HEK293 (cell line): ENCODE measurements at regions not wholly inside any gene's neighbourhood (a gene's known extent, or its start where the extent isn't known, plus 50 kb on each side); places are given as distances from the start of the nearest gene placed in this dataset.

Experiments used
- CTCF ChIA-PET: fragments of 350-600 bp; formaldehyde crosslinking; extraction: SDS; loops from one replicate; lab custom pipeline; 2021; ENCODE audit warnings: antibody characterized with exemption; lab: Yijun Ruan, JAX
- POLR2A ChIA-PET: fragments of 300-600 bp; formaldehyde crosslinking; extraction: SDS; loops from one replicate; lab custom pipeline; 2020; ENCODE audit warnings: antibody characterized with exemption, inconsistent platforms; lab: Yijun Ruan, JAX
- H3K27ac ChIP-seq: fragments of 200-500 bp; sonication (Bioruptor generic); 2 replicates; pipeline ENCODE4 v1.5.1; 2014; ENCODE audit warnings: low read depth, low read length, control low read depth, inconsistent platforms; ENCODE audit errors: extremely low read depth
- H3K36me3 ChIP-seq, 2 experiments: fragments of 200-500 bp in 1 of 2; sonication (Bioruptor generic) in 1 of 2; 1 replicate in 1 of 2; 2 replicates in 1 of 2; pipeline ENCODE4 v1.5.1; 2014 to 2017; ENCODE audit warnings: inconsistent platforms in 2 of 2, low read length in 2 of 2; ENCODE audit not compliant: control insufficient read depth in 2 of 2, insufficient read depth in 1 of 2
- H3K4me1 ChIP-seq: fragments of 200-500 bp; sonication (Bioruptor generic); 2 replicates; pipeline ENCODE4 v1.5.1; 2014; ENCODE audit warnings: mild to moderate bottlenecking, low read length, inconsistent platforms; ENCODE audit not compliant: control insufficient read depth, insufficient read depth
- H3K4me3 ChIP-seq: 2 replicates; pipeline ENCODE4 v1.5.1; 2011; ENCODE audit warnings: low read depth, mild to moderate bottlenecking, control low read depth, low read length, moderate library complexity
- H3K9me3 ChIP-seq: fragments of 200-500 bp; sonication (Bioruptor generic); 2 replicates; pipeline ENCODE4 v1.5.1; 2014; ENCODE audit warnings: low read depth, low read length, inconsistent platforms; ENCODE audit not compliant: control insufficient read depth, insufficient read depth
- CTCF ChIP-seq: fragments of 450-650 bp; formaldehyde crosslinking; IDR thresholded peaks from 2 replicates; pipeline ENCODE4 v1.5.1; 2016; ENCODE audit warnings: missing biosample characterization, missing genetic modification characterization
- EGR2 ChIP-seq: fragments of 450-650 bp; formaldehyde crosslinking; IDR thresholded peaks from 2 replicates; pipeline ENCODE4 v1.5.1; 2016; ENCODE audit warnings: low read depth, missing biosample characterization, missing genetic modification characterization
- HOXC10 ChIP-seq: sonication (generic); formaldehyde crosslinking; IDR thresholded peaks from 2 replicates; pipeline ENCODE4 v1.8.1; 2023; ENCODE audit warnings: mild to moderate bottlenecking, missing genetic modification reagents
- PRDM4 ChIP-seq: fragments of 450-650 bp; formaldehyde crosslinking; IDR thresholded peaks from 2 replicates; pipeline ENCODE4 v1.5.1; 2017; ENCODE audit warnings: missing biosample characterization, missing genetic modification characterization
- ZBTB11 ChIP-seq: fragments of 450-650 bp; formaldehyde crosslinking; conservative IDR thresholded peaks from 2 replicates; pipeline ENCODE4 v1.5.1; 2016; ENCODE audit warnings: low read depth, missing biosample characterization, missing genetic modification characterization
- ZEB2 ChIP-seq: fragments of 450-650 bp; formaldehyde crosslinking; IDR thresholded peaks from 2 replicates; pipeline ENCODE4 v1.5.1; 2016; ENCODE audit warnings: missing biosample characterization, missing genetic modification characterization
- ZIC2 ChIP-seq: fragments of 450-650 bp; formaldehyde crosslinking; IDR thresholded peaks from 2 replicates; pipeline ENCODE4 v1.5.1; 2016; ENCODE audit warnings: missing biosample characterization, missing genetic modification characterization
- ZNF138 ChIP-seq: fragments of 450-650 bp; formaldehyde crosslinking; IDR thresholded peaks from 2 replicates; pipeline ENCODE4 v1.5.1; 2016; ENCODE audit warnings: missing biosample characterization, missing genetic modification characterization, borderline replicate concordance
- ZNF175 ChIP-seq: fragments of 450-650 bp; formaldehyde crosslinking; IDR thresholded peaks from 2 replicates; pipeline ENCODE4 v1.5.1; 2016; ENCODE audit warnings: missing biosample characterization, missing genetic modification characterization
- ZNF560 ChIP-seq: fragments of 450-650 bp; formaldehyde crosslinking; IDR thresholded peaks from 2 replicates; pipeline ENCODE4 v1.5.1; 2017; ENCODE audit warnings: missing biosample characterization, missing genetic modification characterization, borderline replicate concordance
- ZNF561 ChIP-seq: fragments of 450-650 bp; IDR thresholded peaks from 2 replicates; pipeline ENCODE4 v1.5.1; 2018; ENCODE audit warnings: missing biosample characterization, missing genetic modification characterization, borderline replicate concordance
- TF ChIP-seq, protein P1 (sequence below): fragments of 450-650 bp; formaldehyde crosslinking; IDR thresholded peaks from 2 replicates; pipeline ENCODE4 v1.5.1; 2016; ENCODE audit warnings: missing biosample characterization, missing genetic modification characterization

- no peak overlapping the region for H3K27ac ChIP-seq
- TF ChIP-seq ZNF561 (tag by site-specific recombination) (no peak), ZNF138 (tag by site-specific recombination) (no peak), ZEB2 (tag by site-specific recombination) (no peak), ZNF560 (tag by site-specific recombination) (no peak)
- no peaks in the 10 kb centered on the region for H3K9me3 ChIP-seq
- ChIA-PET CTCF (interaction anchor here (0.6 to 0.7 kb wide), 3 partner anchors 41 to 1004 kb away, joined by 3 to 5 read pairs (median 3); no protein-coding TSS in a partner anchor), POLR2A (no interaction called here)
- H3K36me3 ChIP-seq = no peaks in the 10 kb centered on the region
- H3K4me3 ChIP-seq = no peak overlapping the region
- no peaks in the 10 kb centered on the region for H3K4me1 ChIP-seq
Observed at GRCh38 chr6:22083119-22083518, 213.7 kb downstream of the PRL start.

DNA sequence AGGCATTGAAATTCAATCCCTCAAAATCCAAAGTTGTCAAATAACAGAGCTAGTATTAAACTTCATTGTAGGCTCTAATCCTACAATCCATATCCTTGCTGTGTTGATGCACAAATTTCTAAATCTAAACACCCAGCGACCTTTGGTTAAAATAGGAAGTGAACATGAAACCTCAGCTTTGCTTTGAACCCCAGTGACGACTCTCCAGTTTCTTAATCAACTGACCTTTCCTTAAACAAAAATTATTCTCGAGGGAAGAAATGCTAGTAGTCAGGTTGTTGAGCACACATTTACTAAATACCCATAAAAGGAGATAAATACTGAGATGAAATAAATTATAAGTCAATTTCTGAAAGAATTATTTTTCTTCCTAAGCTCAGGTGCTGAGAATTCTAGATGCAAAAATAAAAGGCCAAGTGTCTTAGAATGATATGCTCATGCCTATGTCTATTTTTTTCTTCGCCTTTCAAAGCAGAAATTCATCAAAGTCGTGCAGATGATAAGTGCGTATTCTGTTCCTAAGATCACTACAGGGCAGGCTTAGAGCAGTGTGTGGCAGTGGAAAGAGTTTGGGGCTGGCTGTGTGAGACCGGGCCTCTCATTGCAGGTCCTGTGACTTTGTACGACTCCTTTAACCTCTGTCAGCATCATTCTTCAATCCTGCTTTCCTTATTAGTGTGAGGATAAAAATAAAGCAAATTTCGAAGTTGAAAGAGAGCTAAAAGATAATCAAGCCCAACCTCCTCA lies 208.7 kb downstream of the PRL start:
- Histone ChIP-seq H3K36me3 (no peaks in the 10 kb centered on the region), H3K4me1 (no peaks in the 10 kb centered on the region; the same call in 1 of the 2 replicates), H3K4me3 (no peak overlapping the region), H3K9me3 (no peaks in the 10 kb centered on the region), H3K27ac (no peak overlapping the region)
- POLR2A ChIA-PET = no interaction called here
- TF ChIP-seq HOXC10 (CRISPR knock-in tag) (no peak), ZIC2 (tag by site-specific recombination) (no peak), CTCF (tag by site-specific recombination) (no peak), PRDM4 (tag by site-specific recombination) (no peak), EGR2 (tag by site-specific recombination) (no peak), ZBTB11 (tag by site-specific recombination) (no peak), ZNF175 (tag by site-specific recombination) (no peak)
- TF ChIP-seq, protein P1, sequence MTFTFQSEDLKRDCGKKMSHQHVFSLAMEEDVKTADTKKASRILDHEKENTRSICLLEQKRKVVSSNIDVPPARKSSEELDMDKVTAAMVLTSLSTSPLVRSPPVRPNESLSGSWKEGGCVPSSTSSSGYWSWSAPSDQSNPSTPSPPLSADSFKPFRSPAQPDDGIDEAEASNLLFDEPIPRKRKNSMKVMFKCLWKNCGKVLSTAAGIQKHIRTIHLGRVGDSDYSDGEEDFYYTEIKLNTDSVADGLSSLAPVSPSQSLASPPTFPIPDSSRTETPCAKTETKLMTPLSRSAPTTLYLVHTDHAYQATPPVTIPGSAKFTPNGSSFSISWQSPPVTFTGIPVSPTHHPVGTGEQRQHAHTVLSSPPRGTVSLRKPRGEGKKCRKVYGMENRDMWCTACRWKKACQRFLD = no peak
- CTCF ChIA-PET = interaction anchor here (0.5 kb wide), 1 partner anchor 151 kb away, joined by 3 read pairs; no protein-coding TSS in a partner anchor
